Stomach (tissue), 4 donors: ENCODE measurements at regions not wholly inside any gene's neighbourhood (a gene's known extent, or its start where the extent isn't known, plus 50 kb on each side); places are given as distances from the start of the nearest gene placed in this dataset.

Experiments
- EP300 ChIP-seq: sonication (generic); formaldehyde crosslinking; IDR thresholded peaks from one replicate; pipeline ENCODE4 v1.6.1; 2017; ENCODE audit warnings: antibody characterized with exemption
- POLR2AphosphoS5 ChIP-seq, 3 donors: sonication (generic); formaldehyde crosslinking; IDR thresholded peaks; one replicate each; pipeline ENCODE4 v1.6.1; 2016; ENCODE audit warnings: antibody characterized with exemption in 3 of 3
- TF ChIP-seq, protein P1 (sequence below), 7 experiments: fragments of 450-650 bp in 4 of 7; fragments of 200-600 bp in 3 of 7; sonication (generic) in 3 of 7; IDR thresholded peaks; one replicate each; pipeline ENCODE4 v1.5.1; 2016 to 2019; ENCODE audit warnings: antibody characterized with exemption in 7 of 7, control low read depth in 2 of 7, mild to moderate bottlenecking in 1 of 7

DNA sequence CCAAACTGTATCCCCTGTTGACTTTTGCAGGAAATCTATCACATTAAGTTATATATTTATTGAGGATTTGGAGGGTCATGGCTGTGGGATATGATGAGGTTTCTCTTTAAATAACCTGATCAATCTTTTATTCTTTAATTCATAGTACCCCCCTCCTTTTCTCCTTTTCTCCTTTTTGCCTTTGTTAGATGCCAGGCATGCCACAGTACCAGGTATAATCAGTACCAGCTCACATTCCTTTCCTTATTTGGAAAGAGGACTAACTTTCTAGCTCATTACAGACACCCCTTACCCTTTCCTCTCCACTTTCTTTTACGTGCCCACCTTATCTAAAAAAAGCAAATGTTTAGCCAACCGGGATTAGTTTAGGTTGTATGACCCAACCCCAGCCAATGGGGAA, 326.4 kb upstream of the NAALADL2 start:
- TF ChIP-seq, protein P1, sequence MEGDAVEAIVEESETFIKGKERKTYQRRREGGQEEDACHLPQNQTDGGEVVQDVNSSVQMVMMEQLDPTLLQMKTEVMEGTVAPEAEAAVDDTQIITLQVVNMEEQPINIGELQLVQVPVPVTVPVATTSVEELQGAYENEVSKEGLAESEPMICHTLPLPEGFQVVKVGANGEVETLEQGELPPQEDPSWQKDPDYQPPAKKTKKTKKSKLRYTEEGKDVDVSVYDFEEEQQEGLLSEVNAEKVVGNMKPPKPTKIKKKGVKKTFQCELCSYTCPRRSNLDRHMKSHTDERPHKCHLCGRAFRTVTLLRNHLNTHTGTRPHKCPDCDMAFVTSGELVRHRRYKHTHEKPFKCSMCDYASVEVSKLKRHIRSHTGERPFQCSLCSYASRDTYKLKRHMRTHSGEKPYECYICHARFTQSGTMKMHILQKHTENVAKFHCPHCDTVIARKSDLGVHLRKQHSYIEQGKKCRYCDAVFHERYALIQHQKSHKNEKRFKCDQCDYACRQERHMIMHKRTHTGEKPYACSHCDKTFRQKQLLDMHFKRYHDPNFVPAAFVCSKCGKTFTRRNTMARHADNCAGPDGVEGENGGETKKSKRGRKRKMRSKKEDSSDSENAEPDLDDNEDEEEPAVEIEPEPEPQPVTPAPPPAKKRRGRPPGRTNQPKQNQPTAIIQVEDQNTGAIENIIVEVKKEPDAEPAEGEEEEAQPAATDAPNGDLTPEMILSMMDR (IDR thresholded peaks at IDR 0.05): no peak
- TF ChIP-seq EP300 (no peak), POLR2AphosphoS5 (IDR thresholded peaks at IDR 0.05) (no peak)
